NCI-H1092 (cell line): ENCODE measurements at regions not wholly inside any gene's neighbourhood (a gene's known extent, or its start where the extent isn't known, plus 50 kb on each side); places are given as distances from the start of the nearest gene placed in this dataset.
"Not testable (repeated sequence)": the region's sequence is repeated elsewhere in the genome, so short reads cannot be mapped to it uniquely, and the experiment has no call there.

Experiments used
- DNase-seq: peaks from one replicate; lab custom pipeline; 2025; lab: John Stamatoyannopoulos, UW

DNA sequence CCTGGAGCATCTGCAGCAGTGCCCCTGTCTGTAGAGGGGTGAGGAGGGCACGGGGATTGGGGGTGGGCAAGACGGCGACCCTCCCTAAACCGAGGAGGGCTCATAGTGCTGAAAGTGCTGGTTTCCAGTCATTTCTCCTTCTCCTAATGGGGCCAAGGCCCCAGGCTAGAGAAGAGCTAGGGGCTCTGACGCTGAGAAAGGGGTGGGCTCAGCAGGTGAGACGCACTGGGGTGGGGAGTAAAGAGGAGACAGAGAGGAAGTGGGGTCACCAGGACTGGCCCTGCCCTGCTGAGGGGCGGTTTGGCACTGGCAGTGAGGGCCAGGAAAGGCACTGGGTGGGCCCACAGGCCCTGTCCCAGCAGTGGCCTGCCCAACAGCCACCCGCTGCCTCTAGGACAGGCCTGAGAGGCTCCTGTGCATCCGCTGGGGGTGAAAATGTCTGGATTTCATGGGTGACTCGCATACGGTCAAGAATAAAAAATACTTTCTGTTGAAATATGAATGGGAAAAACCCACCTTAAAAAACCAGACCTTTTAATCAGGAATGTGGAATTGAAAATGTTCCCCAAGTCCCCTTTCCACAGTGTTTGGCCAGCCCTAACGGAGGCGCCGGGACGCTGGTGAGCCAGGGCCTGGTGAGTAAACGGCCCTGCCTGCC, 122.4 kb upstream of the SMURF2 start:
- no peak for DNase-seq

DNA sequence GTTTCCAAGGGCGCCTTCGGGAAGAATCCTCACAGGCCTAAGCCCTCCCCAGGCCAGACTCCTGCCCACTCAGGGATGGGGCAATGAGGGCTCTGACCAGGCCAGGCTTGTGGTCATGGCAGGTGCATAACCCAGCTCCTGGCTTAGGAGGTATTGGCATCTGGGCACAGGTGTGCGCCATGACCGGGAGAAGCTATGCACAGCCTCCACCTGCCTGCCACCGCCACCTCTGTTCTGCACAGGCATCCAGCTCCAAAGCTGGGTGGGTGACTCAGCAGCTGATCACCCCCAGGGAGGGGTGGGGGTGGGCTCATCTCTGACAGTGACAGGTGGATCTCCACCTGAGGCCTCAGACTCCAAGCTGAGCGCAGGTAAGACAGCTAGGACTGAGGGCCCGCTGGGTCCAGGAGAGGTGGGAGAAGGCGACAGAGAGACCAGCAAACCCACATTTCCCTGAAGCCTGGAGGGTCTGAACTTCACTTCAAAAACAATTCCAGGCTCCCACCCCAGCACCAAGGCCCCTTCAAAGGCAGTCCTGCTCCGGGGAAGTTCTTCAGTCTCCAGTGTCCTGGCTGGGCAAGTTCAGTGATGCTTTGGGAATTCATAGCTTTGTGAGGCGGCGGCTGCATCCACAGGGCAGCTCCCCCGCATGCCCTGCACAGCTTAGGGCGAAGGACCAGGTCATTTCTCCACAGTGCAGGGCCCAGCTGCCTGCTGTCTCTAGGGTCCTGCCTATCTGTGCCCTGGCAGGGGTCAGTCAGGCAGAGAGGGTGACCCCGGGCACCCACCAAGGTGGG, 121.6 kb upstream of the SMURF2 start:
- no peak for DNase-seq

GRCh38 chr17:64783031-64783461, 120.9 kb upstream of the SMURF2 start:
- DNase-seq: no peak

DNA sequence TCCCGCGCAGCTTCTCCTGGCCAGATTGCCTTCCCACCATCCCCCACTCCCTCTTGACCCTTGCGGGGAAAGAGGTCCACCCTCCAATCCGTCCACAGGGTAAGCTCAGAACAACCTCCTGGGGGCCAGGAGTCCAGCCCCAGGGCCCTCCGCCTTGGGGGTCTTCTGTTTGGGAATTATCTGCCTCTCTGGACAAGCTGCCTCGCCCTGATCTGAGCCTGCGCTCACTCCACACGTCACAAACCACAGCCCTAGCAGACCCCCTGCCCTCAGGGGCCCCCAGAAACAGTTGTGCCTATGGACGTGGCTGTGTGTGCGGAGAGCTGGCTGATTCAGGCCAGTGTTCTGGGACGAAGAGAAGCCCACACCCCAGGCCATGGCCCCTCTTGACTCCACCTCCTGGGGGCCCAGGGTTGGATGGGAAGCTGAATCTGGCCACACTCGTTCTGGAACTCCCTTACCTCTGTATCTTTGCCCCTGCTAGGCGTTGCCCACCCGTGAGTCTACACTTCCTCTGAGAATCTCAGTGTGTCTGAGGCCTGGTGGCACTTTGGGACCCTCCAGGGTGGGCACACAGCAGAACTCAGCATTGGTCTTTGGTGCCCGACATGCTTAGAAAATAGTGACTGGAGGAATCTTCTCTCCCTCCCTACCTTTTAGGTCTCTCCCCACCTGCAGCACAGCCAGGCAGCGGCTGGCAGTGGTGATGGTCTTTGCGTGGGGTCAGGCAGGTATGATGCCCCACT, 119.9 kb upstream of the SMURF2 start:
- no peak for DNase-seq

DNA sequence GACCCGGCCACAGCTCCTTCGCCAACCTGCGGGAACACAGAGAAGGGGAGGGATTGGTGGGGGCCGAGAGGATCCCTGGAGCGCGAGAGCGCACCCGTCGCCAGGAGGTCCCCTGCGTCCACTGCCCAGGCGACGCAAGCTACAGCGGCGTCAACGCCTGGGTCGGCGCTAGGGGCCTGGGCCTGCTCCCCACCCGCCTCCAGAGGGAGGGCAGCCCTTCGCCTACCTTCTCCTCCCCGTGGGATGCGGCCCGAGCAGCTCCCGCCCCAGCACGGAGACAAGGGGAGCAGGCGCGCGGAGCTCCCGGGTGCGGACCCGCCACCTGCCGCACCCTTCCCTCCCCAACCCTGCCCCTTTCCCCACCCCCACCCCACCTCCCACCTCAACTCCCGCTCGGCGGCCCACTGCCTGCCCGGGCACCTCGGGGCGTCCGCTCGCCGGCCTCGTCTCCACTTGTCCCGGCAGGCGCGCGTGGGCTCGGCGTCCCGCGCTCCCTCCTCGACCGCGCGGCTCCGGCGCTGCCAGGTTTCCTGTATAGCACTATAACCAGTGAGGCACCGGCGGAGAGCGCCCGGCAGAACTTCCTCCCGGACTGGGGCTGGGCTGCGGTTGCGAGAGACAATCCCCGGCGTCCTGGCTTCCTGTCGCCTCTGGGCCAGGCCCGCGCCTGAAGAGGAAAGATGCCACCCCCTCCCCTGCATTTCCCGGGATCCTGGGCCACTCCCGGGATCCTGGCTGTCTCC, 119.1 kb upstream of the SMURF2 start:
- no peak for DNase-seq

- DNase-seq: no peak
Measured at GRCh38 chr17:64780096-64781013, 118.2 kb upstream of the SMURF2 start.

DNA sequence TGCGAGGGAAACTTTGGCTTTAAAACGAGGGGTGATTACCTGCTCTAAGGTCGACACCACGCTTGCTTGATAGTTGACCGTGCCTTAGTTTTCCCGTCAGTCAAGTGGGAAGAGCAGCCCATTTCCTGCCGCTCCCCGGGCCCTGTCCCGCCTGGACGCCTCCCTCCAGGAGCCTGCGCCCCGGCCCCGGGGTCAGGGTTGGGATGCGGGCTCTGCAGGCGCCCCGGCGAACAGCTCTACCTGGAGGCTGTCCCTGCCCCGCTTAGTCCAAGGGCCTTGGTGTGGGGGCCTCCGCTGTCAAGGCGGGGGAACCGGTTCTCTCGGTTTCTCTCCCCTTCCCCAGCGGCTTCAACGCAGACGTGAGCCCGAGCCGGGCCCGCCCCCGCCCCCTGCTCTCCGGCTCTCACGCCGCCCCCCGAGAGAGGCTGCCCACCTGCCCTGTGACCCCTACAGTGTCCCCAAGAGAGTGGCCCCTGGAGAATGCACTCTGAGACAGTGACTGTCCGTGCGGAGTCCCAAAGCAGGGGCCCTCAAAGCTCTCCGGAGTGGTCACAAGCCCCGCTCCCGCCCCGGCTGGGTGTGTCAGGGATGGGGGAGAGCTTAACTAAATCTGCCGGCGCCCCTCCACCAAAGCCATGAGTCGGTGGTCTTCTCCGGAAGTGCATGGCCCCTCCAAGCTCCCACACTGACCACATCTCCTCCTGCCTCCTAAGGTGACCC, 117.4 kb upstream of the SMURF2 start:
- DNase-seq: no peak

DNA sequence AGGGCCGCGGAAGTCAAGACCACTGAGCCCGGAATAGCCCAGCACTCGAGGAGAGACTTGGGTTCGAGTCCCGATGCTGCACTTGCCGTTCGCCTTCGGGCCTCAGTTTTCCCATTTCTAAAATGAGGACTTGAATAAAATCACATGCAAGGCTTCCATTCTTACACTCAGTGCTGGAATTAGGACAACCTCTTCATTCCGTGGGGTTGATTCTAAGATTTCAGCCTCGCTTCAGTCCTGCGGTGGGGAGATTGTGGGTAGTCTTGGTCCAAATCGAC, 116.9 kb upstream of the SMURF2 start:
- not testable (repeated sequence) for DNase-seq

- DNase-seq: peak; percentile 34
Measured at GRCh38 chr17:64778240-64779097, 116.4 kb upstream of the SMURF2 start.

DNA sequence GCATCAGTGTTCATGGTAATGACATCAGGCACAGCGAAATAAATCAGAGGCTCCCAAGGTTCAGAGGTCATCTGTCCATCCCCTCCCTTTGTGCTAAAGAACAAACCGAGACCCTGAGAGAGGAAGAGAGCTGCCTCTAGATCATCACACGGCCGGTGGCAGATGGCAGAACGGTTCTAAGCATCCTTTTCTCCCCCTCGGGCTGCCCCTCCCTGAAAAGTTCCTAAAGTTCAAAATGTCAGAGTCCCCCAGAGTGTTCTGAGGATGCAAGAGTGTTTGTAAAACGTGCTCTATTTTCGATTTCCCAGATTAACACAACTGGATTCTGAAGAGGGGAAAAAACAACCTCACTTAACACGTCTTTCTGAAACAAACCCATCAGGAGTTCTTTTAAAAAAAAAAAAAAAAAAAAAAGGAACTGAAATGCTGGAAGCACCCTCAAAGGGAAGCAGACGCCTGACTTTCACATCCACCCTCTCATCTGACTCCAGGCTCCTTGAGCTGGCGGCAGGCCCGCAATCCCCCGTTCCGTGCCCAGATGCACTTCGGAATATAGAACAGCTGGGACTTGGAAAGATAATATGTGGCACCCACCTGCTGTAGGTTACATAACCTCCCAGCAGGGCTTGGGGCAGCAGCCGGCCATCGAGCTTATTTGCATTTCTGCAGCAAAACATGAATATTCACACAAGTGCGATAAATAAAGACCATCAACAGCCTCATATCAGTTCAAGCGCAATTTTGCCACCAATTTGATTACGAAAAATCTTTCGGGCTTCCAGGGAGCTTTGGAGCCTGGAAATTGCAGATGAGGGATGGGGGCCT, 115.5 kb upstream of the SMURF2 start:
- DNase-seq: peak; percentile 51

DNA sequence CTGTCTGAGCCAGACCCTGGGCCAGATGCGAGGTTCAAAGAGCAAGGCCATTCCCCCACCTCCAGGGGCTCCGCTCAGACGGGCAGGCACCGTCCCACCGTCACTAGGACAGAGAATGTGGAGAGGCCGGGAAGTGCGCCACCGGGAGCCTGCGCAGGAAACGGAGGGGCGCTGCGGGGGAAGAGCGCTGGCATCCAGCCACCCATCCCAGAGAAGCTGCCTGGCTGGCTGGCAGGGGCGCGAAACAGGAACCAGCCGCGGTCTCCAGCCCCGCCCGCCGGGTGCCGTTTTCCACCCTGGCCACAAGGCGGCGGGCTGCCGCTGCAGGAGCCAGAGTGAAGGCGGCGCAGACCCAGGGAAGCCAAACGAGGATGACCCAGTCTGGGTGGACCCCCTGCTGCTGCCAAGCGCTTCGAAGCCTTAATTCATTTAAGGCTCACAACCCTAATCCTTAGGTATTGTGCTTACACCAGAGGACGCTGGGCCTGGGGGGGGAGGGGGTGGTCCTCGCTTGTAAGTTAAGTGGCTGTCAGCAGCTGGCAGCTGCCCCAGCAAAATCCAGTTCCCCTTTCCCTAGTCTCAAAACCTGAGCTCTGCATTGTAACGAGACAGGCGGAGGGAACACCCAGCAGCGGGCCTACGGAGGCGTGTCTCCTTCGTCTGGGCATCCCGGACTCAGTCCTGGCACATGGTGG, 114.8 kb upstream of the SMURF2 start:
- DNase-seq: peak; percentile 72

- DNase-seq: no peak
Measured at GRCh38 chr17:64775701-64776570, 113.8 kb upstream of the SMURF2 start.

- no peak for DNase-seq
Measured at GRCh38 chr17:64774888-64775540, 112.9 kb upstream of the SMURF2 start.

- no peak for DNase-seq
Measured at GRCh38 chr17:64773836-64774761, 112.0 kb upstream of the SMURF2 start.

DNA sequence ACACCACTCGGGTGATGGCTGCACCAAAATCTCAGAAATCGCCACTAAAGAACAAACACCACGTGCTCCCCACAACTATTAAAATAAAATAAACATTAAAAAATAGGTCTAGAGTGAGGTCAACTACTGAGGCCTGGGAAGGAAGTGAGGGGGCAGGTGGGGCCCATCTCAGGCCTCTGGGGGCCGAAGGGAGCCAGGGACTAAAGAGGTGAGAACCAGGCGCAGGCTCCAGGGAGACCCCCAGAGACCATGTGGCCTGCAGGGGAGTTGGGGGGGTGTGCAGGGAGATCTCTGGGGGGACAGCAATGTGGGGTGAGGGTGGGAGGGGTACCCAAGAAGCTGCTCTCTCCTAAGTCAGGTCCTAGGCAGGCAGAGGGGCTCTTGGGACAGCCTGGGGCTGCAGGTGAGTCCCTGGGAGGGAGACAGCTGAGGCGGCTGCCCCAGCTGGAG, 111.3 kb upstream of the SMURF2 start:
- DNase-seq: no peak
